Large intestine (tissue), 3 donors: ENCODE measurements at regions not wholly inside any gene's neighbourhood (a gene's known extent, or its start where the extent isn't known, plus 50 kb on each side); places are given as distances from the start of the nearest gene placed in this dataset.

ENCODE experiments used
- DNase-seq, 2 donors: peaks; one replicate each; pipeline versions ENCODE4 v3.0.0 to v3.0.0-alpha.2; 2013
- H3K27ac ChIP-seq: one replicate; pipeline ENCODE4 v1.5.1; 2013; ENCODE audit warnings: low read length
- H3K27me3 ChIP-seq: 2 replicates; pipeline ENCODE4 v1.6.1; 2013; ENCODE audit warnings: low read length; ENCODE audit not compliant: control insufficient read depth, insufficient read depth
- H3K36me3 ChIP-seq: 2 replicates; pipeline ENCODE4 v1.6.1; 2013; ENCODE audit warnings: low read length; ENCODE audit not compliant: control insufficient read depth, insufficient read depth
- H3K4me1 ChIP-seq: one replicate; pipeline ENCODE4 v1.6.1; 2013; ENCODE audit warnings: low read length; ENCODE audit not compliant: control insufficient read depth, insufficient read depth
- H3K4me3 ChIP-seq: one replicate; pipeline ENCODE4 v1.5.1; 2013; ENCODE audit warnings: low read length
- H3K9me3 ChIP-seq: one replicate; pipeline ENCODE4 v1.6.1; 2013; ENCODE audit warnings: mild to moderate bottlenecking, low read depth, low read length, moderate library complexity; ENCODE audit not compliant: control insufficient read depth
- WGBS: methylation state at CpG from one replicate; pipeline ENCODE4 v1.1.5; 2013; ENCODE audit warnings: low lambda C conversion rate; ENCODE audit not compliant: insufficient coverage; 5-methylcytosine and 5-hydroxymethylcytosine counted together

- H3K27ac ChIP-seq, result no peak overlapping the region
- no peaks in the 10 kb centered on the region for H3K4me1 ChIP-seq
- no peaks in the 10 kb centered on the region for H3K27me3 ChIP-seq
- 100% methylated on average over 1 of the region's 4 CpGs for WGBS
- no peak overlapping the region for H3K4me3 ChIP-seq
- no peaks in the 10 kb centered on the region for H3K9me3 ChIP-seq
- H3K36me3 ChIP-seq, result no peaks in the 10 kb centered on the region
- no peak for DNase-seq
Measured at GRCh38 chr12:115223322-115223721, 539.3 kb upstream of the TBX3 start.

GRCh38 chr12:115222220-115222619 lies 538.2 kb upstream of the TBX3 start:
- no peaks in the 10 kb centered on the region for H3K9me3 ChIP-seq
- 100% methylated on average over 1 of the region's 6 CpGs for WGBS
- no peak overlapping the region for H3K27ac ChIP-seq
- H3K36me3 ChIP-seq, result no peaks in the 10 kb centered on the region
- no peak overlapping the region for H3K4me3 ChIP-seq
- no peak for DNase-seq
- H3K4me1 ChIP-seq, result no peaks in the 10 kb centered on the region
- H3K27me3 ChIP-seq, result no peaks in the 10 kb centered on the region

GRCh38 chr12:115216301-115216700 lies 532.3 kb upstream of the TBX3 start:
- Histone ChIP-seq H3K36me3 (no peaks in the 10 kb centered on the region), H3K27me3 (no peaks in the 10 kb centered on the region), H3K4me1 (peaks cover 9% of the 10 kb centered on the region), H3K9me3 (no peaks in the 10 kb centered on the region), H3K4me3 (no peak overlapping the region), H3K27ac (no peak overlapping the region)
- WGBS, result no CpG with 5 or more reads among the region's 5 CpGs
- no peak for DNase-seq

GRCh38 chr12:115215544-115215943 lies 531.6 kb upstream of the TBX3 start:
- Histone ChIP-seq H3K27me3 (no peaks in the 10 kb centered on the region), H3K27ac (no peak overlapping the region), H3K36me3 (no peaks in the 10 kb centered on the region), H3K4me3 (no peak overlapping the region), H3K9me3 (no peaks in the 10 kb centered on the region), H3K4me1 (peaks cover 9% of the 10 kb centered on the region)
- DNase-seq, result no peak
- WGBS, result no CpG with 5 or more reads among the region's 3 CpGs

GRCh38 chr12:115213538-115214016 lies 529.6 kb upstream of the TBX3 start:
- peak in 1 of 2 donors; percentile 39 for DNase-seq
- WGBS, result no CpG with 5 or more reads among the region's 6 CpGs
- Histone ChIP-seq H3K4me1 (peaks cover 9% of the 10 kb centered on the region), H3K27ac (no peak overlapping the region), H3K27me3 (no peaks in the 10 kb centered on the region), H3K4me3 (no peak overlapping the region), H3K9me3 (no peaks in the 10 kb centered on the region), H3K36me3 (no peaks in the 10 kb centered on the region)

- Histone ChIP-seq H3K27me3 (no peaks in the 10 kb centered on the region), H3K9me3 (no peaks in the 10 kb centered on the region), H3K27ac (no peak overlapping the region), H3K4me1 (peaks cover 9% of the 10 kb centered on the region), H3K36me3 (no peaks in the 10 kb centered on the region), H3K4me3 (no peak overlapping the region)
- no CpG with 5 or more reads among the region's 1 CpG for WGBS
- no peak for DNase-seq
Measured at GRCh38 chr12:115213118-115213517, 529.1 kb upstream of the TBX3 start.

- Histone ChIP-seq H3K27ac (no peak overlapping the region), H3K4me1 (peaks cover 9% of the 10 kb centered on the region), H3K4me3 (no peak overlapping the region), H3K9me3 (no peaks in the 10 kb centered on the region), H3K27me3 (no peaks in the 10 kb centered on the region), H3K36me3 (no peaks in the 10 kb centered on the region)
- DNase-seq, result no peak
- WGBS, result no CpG with 5 or more reads among the region's 1 CpG
Measured at GRCh38 chr12:115212356-115212755, 528.4 kb upstream of the TBX3 start.

GRCh38 chr12:115210533-115211252 lies 526.7 kb upstream of the TBX3 start:
- Histone ChIP-seq H3K4me3 (no peak overlapping the region), H3K4me1 (peaks cover 9% of the 10 kb centered on the region), H3K9me3 (no peaks in the 10 kb centered on the region), H3K27me3 (no peaks in the 10 kb centered on the region), H3K36me3 (no peaks in the 10 kb centered on the region), H3K27ac (no peak overlapping the region)
- no CpG with 5 or more reads among the region's 3 CpGs for WGBS
- DNase-seq, result no peak

- no peaks in the 10 kb centered on the region for H3K27me3 ChIP-seq
- H3K36me3 ChIP-seq, result no peaks in the 10 kb centered on the region
- H3K4me1 ChIP-seq, result peaks cover 9% of the 10 kb centered on the region
- H3K9me3 ChIP-seq, result no peaks in the 10 kb centered on the region
- no peak for DNase-seq
- no CpG with 5 or more reads among the region's 8 CpGs for WGBS
- H3K27ac ChIP-seq, result no peak overlapping the region
- H3K4me3 ChIP-seq, result no peak overlapping the region
Measured at GRCh38 chr12:115209230-115209629, 525.3 kb upstream of the TBX3 start.

- no peak for DNase-seq
- H3K4me1 ChIP-seq, result no peaks in the 10 kb centered on the region
- 100% methylated on average over 2 of the region's 6 CpGs for WGBS
- H3K9me3 ChIP-seq, result no peaks in the 10 kb centered on the region
- no peaks in the 10 kb centered on the region for H3K27me3 ChIP-seq
- H3K27ac ChIP-seq, result no peak overlapping the region
- no peak overlapping the region for H3K4me3 ChIP-seq
- H3K36me3 ChIP-seq, result no peaks in the 10 kb centered on the region
Measured at GRCh38 chr12:115208098-115208497, 524.1 kb upstream of the TBX3 start.
